ENCODE measurements at regions not wholly inside any gene's neighbourhood (a gene's known extent, or its start where the extent isn't known, plus 50 kb on each side); places are given as distances from the start of the nearest gene placed in this dataset.

GRCh38 chr1:193558491-193559028, 372.1 kb upstream of the B3GALT2 start:
- no peak for TF ChIP-seq CTCF (IDR thresholded peaks at IDR 0.05)
- Histone ChIP-seq H3K4me3 (no peak overlapping the region), H3K27ac (no peak overlapping the region)
- DNase-seq (ENCODE audit: low spot score): no peak

GRCh38 chr1:193555662-193556441, 369.4 kb upstream of the B3GALT2 start:
- TF ChIP-seq CTCF (IDR thresholded peaks at IDR 0.05): no peak
- DNase-seq (ENCODE audit: low spot score): no peak
- no peak overlapping the region for H3K4me3 ChIP-seq
- no peak overlapping the region for H3K27ac ChIP-seq

- H3K4me3 ChIP-seq: no peak overlapping the region
- no peak overlapping the region for H3K27ac ChIP-seq
- TF ChIP-seq CTCF (IDR thresholded peaks at IDR 0.05): no peak
- no peak for DNase-seq (ENCODE audit: low spot score)
Measured at GRCh38 chr1:193553564-193553963, 367.2 kb upstream of the B3GALT2 start.

GRCh38 chr1:193552274-193552673, 365.9 kb upstream of the B3GALT2 start:
- Histone ChIP-seq H3K4me3 (no peak overlapping the region), H3K27ac (no peak overlapping the region)
- DNase-seq (ENCODE audit: low spot score): no peak
- no peak for TF ChIP-seq CTCF (IDR thresholded peaks at IDR 0.05)

- no peak for DNase-seq (ENCODE audit: low spot score)
- no peak for TF ChIP-seq CTCF (IDR thresholded peaks at IDR 0.05)
- H3K27ac ChIP-seq: no peak overlapping the region
- no peak overlapping the region for H3K4me3 ChIP-seq
Measured at GRCh38 chr1:193549081-193549480, 362.7 kb upstream of the B3GALT2 start.

- no peak for TF ChIP-seq CTCF (IDR thresholded peaks at IDR 0.05)
- DNase-seq (ENCODE audit: low spot score): no peak
- Histone ChIP-seq H3K4me3 (no peak overlapping the region), H3K27ac (no peak overlapping the region)
Measured at GRCh38 chr1:193545171-193545570, 358.8 kb upstream of the B3GALT2 start.

GRCh38 chr1:193543259-193543658, 356.8 kb upstream of the B3GALT2 start:
- Histone ChIP-seq H3K27ac (no peak overlapping the region), H3K4me3 (no peak overlapping the region)
- TF ChIP-seq CTCF (IDR thresholded peaks at IDR 0.05): no peak
- DNase-seq (ENCODE audit: low spot score): no peak
